ENCODE measurements at regions not wholly inside any gene's neighbourhood (a gene's known extent, or its start where the extent isn't known, plus 50 kb on each side); places are given as distances from the start of the nearest gene placed in this dataset.

- DNase-seq, result no peak
- Histone ChIP-seq H3K27me3 (no peaks in the 10 kb centered on the region), H3K9me3 (no peaks in the 10 kb centered on the region), H3K36me3 (no peaks in the 10 kb centered on the region), H3K4me3 (no peak overlapping the region), H3K4me1 (peaks cover 0 to 22% (median 6%) of the 10 kb centered on the region in 4 donors), H3K27ac (no peak overlapping the region)
- intact Hi-C loops (cut with DNase I), result no loop called here
- no peak for TF ChIP-seq POLR2A (IDR thresholded peaks at IDR 0.05)
- TF ChIP-seq CTCF (IDR thresholded peaks at IDR 0.05), result no peak
- no peak for TF ChIP-seq EP300 (IDR thresholded peaks at IDR 0.05)
- TF ChIP-seq POLR2AphosphoS5 (IDR thresholded peaks at IDR 0.05), result no peak
- WGBS, 2 donors, result 65 to 73% methylated on average over 1 of the region's 1 CpG
Measured at GRCh38 chr9:13721481-13722235, 442.2 kb upstream of the MPDZ start.

- WGBS, 2 donors, result 76 to 81% methylated on average over 6 of the region's 6 CpGs
- intact Hi-C loops (cut with DNase I), result no loop called here
- TF ChIP-seq CTCF (IDR thresholded peaks at IDR 0.05) (no peak), POLR2A (IDR thresholded peaks at IDR 0.05) (no peak), POLR2AphosphoS5 (IDR thresholded peaks at IDR 0.05) (no peak), EP300 (IDR thresholded peaks at IDR 0.05) (no peak)
Measured at GRCh38 chr9:13719981-13720676, 440.6 kb upstream of the MPDZ start.

DNA sequence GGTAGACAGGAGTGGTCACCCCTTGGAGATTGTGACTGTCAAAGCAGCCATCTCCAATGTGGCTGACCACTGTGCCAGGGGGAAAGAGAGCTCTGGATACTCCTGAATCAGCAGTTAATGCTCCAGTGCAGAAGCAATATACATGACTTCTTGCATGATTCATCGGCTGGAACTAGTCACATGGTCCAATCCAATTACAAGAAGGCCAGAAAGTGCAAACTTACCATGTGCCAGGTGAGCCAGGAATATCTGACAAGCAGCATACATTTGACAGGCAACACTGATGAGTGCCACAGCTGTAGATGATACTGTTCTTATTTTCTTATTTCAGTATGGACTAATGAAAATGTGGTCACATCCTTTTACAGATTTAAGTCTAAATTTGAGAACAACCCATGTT, 440.0 kb upstream of the MPDZ start:
- H3K36me3 ChIP-seq, result no peaks in the 10 kb centered on the region
- H3K4me3 ChIP-seq, result no peak overlapping the region
- no peak for TF ChIP-seq POLR2AphosphoS5 (IDR thresholded peaks at IDR 0.05)
- TF ChIP-seq POLR2A (IDR thresholded peaks at IDR 0.05), result no peak
- no peak for TF ChIP-seq CTCF (IDR thresholded peaks at IDR 0.05)
- no peak for TF ChIP-seq EP300 (IDR thresholded peaks at IDR 0.05)
- peaks cover 0 to 22% (median 6%) of the 10 kb centered on the region in 4 donors for H3K4me1 ChIP-seq
- WGBS, 2 donors, result 36 to 65% methylated on average over 1 of the region's 1 CpG
- intact Hi-C loops (cut with DNase I), result no loop called here
- H3K9me3 ChIP-seq, result no peaks in the 10 kb centered on the region
- no peak overlapping the region for H3K27ac ChIP-seq
- DNase-seq, result no peak
- H3K27me3 ChIP-seq, result no peaks in the 10 kb centered on the region

More at GRCh38 chr9:13719981-13720676, 440.6 kb upstream of the MPDZ start:
- Histone ChIP-seq H3K9me3 (no peaks in the 10 kb centered on the region), H3K36me3 (no peaks in the 10 kb centered on the region), H3K27ac (no peak overlapping the region), H3K4me1 (peaks cover 0 to 22% (median 6%) of the 10 kb centered on the region in 4 donors), H3K27me3 (no peaks in the 10 kb centered on the region), H3K4me3 (no peak overlapping the region)
- no peak for DNase-seq

GRCh38 chr9:13718539-13718938, 439.0 kb upstream of the MPDZ start:
- Histone ChIP-seq H3K4me1 (peaks cover 0 to 22% (median 6%) of the 10 kb centered on the region in 4 donors), H3K27ac (no peak overlapping the region), H3K4me3 (no peak overlapping the region), H3K27me3 (no peaks in the 10 kb centered on the region), H3K36me3 (no peaks in the 10 kb centered on the region), H3K9me3 (no peaks in the 10 kb centered on the region)
- no peak for TF ChIP-seq EP300 (IDR thresholded peaks at IDR 0.05)
- TF ChIP-seq CTCF (IDR thresholded peaks at IDR 0.05), result no peak
- TF ChIP-seq POLR2AphosphoS5 (IDR thresholded peaks at IDR 0.05), result no peak
- no peak for TF ChIP-seq POLR2A (IDR thresholded peaks at IDR 0.05)
- no peak for DNase-seq
- intact Hi-C loops (cut with DNase I), result no loop called here
- 94 to 95% methylated on average over 5 of the region's 5 CpGs for WGBS, 2 donors

Data from sigmoid colon (tissue), 6 donors.